ENCODE measurements at regions not wholly inside any gene's neighbourhood (a gene's known extent, or its start where the extent isn't known, plus 50 kb on each side); places are given as distances from the start of the nearest gene placed in this dataset.

DNA sequence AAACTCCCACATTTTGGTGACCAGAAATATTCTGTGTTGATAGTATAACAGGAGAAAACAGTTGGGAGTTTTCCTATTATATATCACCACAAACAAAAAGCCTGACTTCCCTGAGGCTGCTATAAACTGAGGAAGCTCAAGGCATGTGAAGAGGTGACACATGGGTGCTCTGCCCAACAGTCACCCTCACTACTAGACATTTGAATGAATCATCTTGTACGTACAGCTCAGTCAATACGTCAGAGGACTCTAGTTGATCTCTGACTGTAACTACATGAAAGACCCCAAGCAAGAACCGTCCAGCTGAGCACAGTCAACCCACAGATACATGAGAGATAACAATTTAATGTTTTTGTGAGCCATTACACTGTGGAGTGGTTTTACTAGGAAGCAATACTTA lies 338.3 kb upstream of the ATP11B start:
- H3K27ac Mint-ChIP-seq = no peak overlapping the region
- H3K36me3 Mint-ChIP-seq (ENCODE audit: insufficient read depth) = no peaks in the 10 kb centered on the region
- H3K4me3 Mint-ChIP-seq (ENCODE audit: low read depth) = no peak overlapping the region
- peaks cover 18% of the 10 kb centered on the region for H3K4me1 Mint-ChIP-seq (ENCODE audit: low read depth)
- no peak for DNase-seq (ENCODE audit: low spot score, unreplicated experiment)
- H3K9me3 Mint-ChIP-seq (ENCODE audit: low read depth) = peaks cover 11% of the 10 kb centered on the region
- TF ChIP-seq, protein P1, sequence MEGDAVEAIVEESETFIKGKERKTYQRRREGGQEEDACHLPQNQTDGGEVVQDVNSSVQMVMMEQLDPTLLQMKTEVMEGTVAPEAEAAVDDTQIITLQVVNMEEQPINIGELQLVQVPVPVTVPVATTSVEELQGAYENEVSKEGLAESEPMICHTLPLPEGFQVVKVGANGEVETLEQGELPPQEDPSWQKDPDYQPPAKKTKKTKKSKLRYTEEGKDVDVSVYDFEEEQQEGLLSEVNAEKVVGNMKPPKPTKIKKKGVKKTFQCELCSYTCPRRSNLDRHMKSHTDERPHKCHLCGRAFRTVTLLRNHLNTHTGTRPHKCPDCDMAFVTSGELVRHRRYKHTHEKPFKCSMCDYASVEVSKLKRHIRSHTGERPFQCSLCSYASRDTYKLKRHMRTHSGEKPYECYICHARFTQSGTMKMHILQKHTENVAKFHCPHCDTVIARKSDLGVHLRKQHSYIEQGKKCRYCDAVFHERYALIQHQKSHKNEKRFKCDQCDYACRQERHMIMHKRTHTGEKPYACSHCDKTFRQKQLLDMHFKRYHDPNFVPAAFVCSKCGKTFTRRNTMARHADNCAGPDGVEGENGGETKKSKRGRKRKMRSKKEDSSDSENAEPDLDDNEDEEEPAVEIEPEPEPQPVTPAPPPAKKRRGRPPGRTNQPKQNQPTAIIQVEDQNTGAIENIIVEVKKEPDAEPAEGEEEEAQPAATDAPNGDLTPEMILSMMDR (IDR thresholded peaks at IDR 0.05; ENCODE audit: unreplicated experiment) = no peak
- no peaks in the 10 kb centered on the region for H3K27me3 Mint-ChIP-seq

DNA sequence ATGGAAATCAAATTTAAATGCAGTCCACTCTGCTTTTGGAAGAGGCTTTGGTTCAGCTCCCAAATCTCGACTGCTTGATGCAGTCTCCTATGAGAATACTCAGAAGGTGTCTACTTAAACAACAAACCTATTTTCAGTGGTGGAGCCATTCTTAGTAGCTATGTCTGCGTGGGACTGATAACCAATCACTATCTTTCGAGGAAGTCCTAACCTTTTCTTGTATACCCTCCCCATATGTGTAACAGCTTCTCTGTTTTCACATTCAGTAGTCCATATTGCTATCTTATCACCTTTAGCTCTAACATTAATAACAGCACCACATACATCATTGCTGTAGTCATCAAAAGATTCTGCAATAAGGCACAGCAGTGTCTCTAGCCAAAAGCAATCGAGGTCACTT lies 333.0 kb upstream of the ATP11B start:
- Mint-ChIP-seq H3K36me3 (ENCODE audit: insufficient read depth) (no peaks in the 10 kb centered on the region), H3K9me3 (ENCODE audit: low read depth) (peaks cover 26% of the 10 kb centered on the region), H3K27ac (no peak overlapping the region), H3K4me3 (ENCODE audit: low read depth) (no peak overlapping the region), H3K4me1 (ENCODE audit: low read depth) (no peaks in the 10 kb centered on the region), H3K27me3 (no peaks in the 10 kb centered on the region)
- no peak for DNase-seq (ENCODE audit: low spot score, unreplicated experiment)
- TF ChIP-seq, protein P1 (IDR thresholded peaks at IDR 0.05; ENCODE audit: unreplicated experiment) = no peak

DNA sequence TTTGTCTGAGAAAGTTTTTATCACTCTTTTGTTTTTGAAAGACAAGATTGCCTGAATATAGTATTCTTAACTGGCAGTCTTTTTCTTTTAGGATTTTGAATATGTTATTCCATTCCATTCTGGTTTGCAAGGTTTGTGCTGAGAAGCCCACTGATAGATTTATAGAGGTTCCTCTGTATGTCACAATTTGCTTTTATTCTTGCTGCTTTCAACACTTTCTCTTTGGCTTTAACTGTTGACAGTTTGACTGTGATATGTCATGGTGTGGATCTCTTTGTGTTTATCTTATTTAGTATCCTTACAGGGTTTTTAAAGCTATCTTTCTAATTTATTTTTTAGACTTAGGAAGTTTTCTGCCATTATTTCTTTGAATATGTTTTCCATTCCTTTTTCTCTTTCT lies 331.2 kb upstream of the ATP11B start:
- Mint-ChIP-seq H3K27me3 (no peaks in the 10 kb centered on the region), H3K27ac (no peak overlapping the region), H3K4me3 (ENCODE audit: low read depth) (no peak overlapping the region), H3K4me1 (ENCODE audit: low read depth) (no peaks in the 10 kb centered on the region), H3K36me3 (ENCODE audit: insufficient read depth) (no peaks in the 10 kb centered on the region), H3K9me3 (ENCODE audit: low read depth) (peaks cover 22% of the 10 kb centered on the region)
- TF ChIP-seq, protein P1 (IDR thresholded peaks at IDR 0.05; ENCODE audit: unreplicated experiment) = no peak
- DNase-seq (ENCODE audit: low spot score, unreplicated experiment) = no peak

DNA sequence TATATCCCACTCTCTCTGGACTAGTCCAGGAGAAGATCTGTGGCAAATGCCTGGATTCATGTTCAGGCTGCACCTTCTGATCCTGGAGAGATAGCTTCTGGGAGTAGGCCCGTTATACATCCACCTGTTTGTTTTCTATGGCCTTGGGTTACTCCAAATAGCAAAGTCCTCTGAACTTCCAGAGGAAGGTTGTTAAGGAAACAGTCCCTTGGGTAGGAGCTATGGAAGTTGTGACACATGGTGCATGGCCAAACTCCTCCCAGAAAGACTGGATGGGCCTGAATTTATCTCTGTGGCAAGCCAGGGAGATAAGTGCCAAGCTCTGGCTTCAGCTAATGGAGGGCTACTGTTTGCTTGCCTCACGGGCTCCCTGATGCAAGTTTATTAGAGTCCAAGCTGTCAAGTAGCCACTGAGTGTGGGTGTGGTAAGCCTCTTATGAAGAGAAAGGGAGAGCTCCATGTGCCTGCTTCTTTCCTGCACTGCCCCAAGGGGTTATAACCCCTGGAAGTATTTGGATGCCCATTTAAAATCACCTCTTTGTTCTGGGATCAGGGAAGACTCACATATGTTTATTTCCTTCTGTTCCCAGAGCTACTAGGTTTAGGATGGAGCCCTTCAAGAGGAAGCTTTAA lies 328.7 kb upstream of the ATP11B start:
- Mint-ChIP-seq H3K27me3 (no peaks in the 10 kb centered on the region), H3K4me1 (ENCODE audit: low read depth) (peaks cover 11% of the 10 kb centered on the region), H3K4me3 (ENCODE audit: low read depth) (no peak overlapping the region), H3K36me3 (ENCODE audit: insufficient read depth) (no peaks in the 10 kb centered on the region), H3K9me3 (ENCODE audit: low read depth) (peaks cover 18% of the 10 kb centered on the region), H3K27ac (no peak overlapping the region)
- TF ChIP-seq, protein P1 (IDR thresholded peaks at IDR 0.05; ENCODE audit: unreplicated experiment) = no peak
- no peak for DNase-seq (ENCODE audit: low spot score, unreplicated experiment)

DNA sequence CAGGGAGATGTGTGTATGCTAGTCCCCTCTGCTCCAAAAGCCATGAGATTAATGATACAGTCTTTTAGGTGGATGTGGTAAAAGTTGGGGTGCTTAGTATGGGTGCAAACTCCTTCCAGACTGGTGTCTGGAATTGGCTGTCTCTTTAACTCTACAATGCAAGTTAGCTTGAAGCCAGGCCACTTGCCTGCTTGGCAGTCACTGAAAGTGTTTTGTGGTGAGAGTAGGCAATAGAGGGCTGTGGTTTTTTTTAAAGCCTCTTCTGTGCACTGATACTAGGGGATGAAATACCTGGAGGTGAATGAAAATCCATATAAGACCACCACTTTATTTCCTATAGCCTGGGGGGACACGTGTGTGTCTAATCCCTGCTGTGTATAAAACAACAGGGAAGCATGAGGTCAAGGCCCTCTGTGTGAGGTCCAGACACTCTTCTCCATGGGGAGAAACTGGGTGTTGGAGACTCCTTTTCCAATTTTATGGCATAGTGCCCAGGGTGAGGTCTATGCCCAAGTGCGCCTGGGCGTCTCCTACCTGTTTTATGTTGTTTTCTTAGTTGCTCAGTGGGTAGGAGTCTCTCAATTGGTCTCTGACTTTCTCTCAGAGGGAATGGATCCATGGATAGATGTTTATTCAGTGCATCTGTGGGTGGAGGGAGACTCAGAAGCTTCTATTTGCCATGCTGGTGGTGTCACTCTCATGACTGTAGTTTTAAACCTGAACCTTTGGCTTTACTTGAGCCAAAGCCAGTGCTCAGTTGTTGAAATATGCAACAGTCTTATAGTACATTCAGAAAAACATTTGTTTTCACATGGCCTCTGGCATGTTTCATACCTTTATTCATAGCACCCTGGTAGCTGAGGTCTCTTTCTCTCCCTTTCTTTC lies 327.8 kb upstream of the ATP11B start:
- H3K4me1 Mint-ChIP-seq (ENCODE audit: low read depth) = peaks cover 14% of the 10 kb centered on the region
- H3K27me3 Mint-ChIP-seq = no peaks in the 10 kb centered on the region
- H3K9me3 Mint-ChIP-seq (ENCODE audit: low read depth) = peaks cover 18% of the 10 kb centered on the region
- TF ChIP-seq, protein P1 (IDR thresholded peaks at IDR 0.05; ENCODE audit: unreplicated experiment) = no peak
- H3K27ac Mint-ChIP-seq = no peak overlapping the region
- H3K4me3 Mint-ChIP-seq (ENCODE audit: low read depth) = no peak overlapping the region
- no peaks in the 10 kb centered on the region for H3K36me3 Mint-ChIP-seq (ENCODE audit: insufficient read depth)
- DNase-seq (ENCODE audit: low spot score, unreplicated experiment) = no peak

All from progenitor cell of endocrine pancreas (in vitro differentiated cells).